Activated T-cell treated with anti-CD3 and anti-CD28 coated beads, Interleukin-2, amount 50 U/mL, for 72 hours (primary cell): ENCODE measurements at regions not wholly inside any gene's neighbourhood (a gene's known extent, or its start where the extent isn't known, plus 50 kb on each side); places are given as distances from the start of the nearest gene placed in this dataset.

ENCODE experiments used
- ATAC-seq, 2 donors: fragments of 150-1000 bp; cut with Tn5 transposase; replicated peaks in 1 of 2; 2 replicates each; pipeline ENCODE4 v1.10.0; 2021; ENCODE audit warnings: moderate library complexity in 2 of 2, mild to moderate bottlenecking in 1 of 2
- DNase-seq, 2 donors: peaks; one replicate each; pipeline ENCODE4 v3.0.0; 2021 to 2022; ENCODE audit warnings: mixed read lengths in 1 of 2
- H3K27ac Mint-ChIP-seq: one replicate; pipeline ENCODE4 v1.8.0; 2022; ENCODE audit warnings: mild to moderate bottlenecking, moderate library complexity, mixed read lengths
- H3K27me3 Mint-ChIP-seq: one replicate; pipeline ENCODE4 v1.8.0; 2022; ENCODE audit warnings: low read depth, mixed read lengths
- H3K36me3 Mint-ChIP-seq, 2 donors: one replicate each; pipeline ENCODE4 v1.8.0; 2022; ENCODE audit warnings: mixed read lengths in 2 of 2, mild to moderate bottlenecking in 1 of 2; ENCODE audit not compliant: insufficient read depth in 2 of 2
- H3K4me1 Mint-ChIP-seq: one replicate; pipeline ENCODE4 v1.8.0; 2022; ENCODE audit warnings: low read depth, mixed read lengths
- H3K4me3 Mint-ChIP-seq, 2 donors: one replicate each; pipeline ENCODE4 v1.8.0; 2022; ENCODE audit warnings: mild to moderate bottlenecking in 2 of 2, mixed read lengths in 2 of 2, moderate library complexity in 2 of 2
- H3K9me3 Mint-ChIP-seq, 2 donors: one replicate each; pipeline ENCODE4 v1.8.0; 2022; ENCODE audit warnings: mixed read lengths in 2 of 2

DNA sequence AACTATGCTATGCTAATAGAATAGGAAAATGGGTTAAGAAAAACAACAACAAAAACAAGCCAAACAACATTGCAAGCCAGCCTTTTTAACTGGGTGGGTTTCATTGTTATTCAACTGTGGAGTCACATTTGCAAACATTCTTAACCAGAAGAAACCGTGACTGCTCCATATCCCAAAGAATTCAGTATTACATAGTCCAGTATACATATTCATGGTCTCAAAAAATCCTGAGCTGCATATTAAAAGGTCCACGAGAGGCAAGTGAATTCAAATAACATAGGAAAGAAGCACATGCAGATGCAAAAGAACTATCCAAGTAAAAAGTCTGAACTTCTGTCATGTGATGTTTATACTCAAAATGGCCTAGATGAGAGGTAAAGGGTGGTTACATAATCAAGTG, 179.1 kb upstream of the ETAA1 start:
- DNase-seq (no peak), ATAC-seq (no peak)
- Mint-ChIP-seq H3K9me3 (peaks cover 1 to 5% of the 10 kb centered on the region in 2 donors), H3K4me3 (no peak overlapping the region), H3K27me3 (no peaks in the 10 kb centered on the region), H3K27ac (no peak overlapping the region), H3K4me1 (no peaks in the 10 kb centered on the region), H3K36me3 (no peaks in the 10 kb centered on the region)

DNA sequence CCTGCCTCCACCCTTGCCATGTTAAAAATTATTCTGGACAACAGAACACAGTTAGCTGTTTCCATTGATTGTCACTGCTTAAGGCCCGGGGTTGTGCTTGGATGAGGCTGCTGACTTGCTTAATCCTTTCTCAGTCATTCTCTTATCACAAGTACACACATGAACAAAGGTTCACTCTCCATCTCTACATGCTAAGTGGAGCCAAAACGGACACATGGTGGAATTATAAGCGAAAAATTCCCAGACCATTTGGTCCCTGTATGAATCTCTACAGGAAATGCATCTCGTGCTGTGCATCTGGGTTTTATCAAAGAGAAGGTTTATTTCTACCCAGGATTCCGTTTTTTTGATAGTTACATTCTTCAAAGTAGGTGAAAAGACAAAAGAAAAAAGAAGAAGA, 177.5 kb upstream of the ETAA1 start:
- Mint-ChIP-seq H3K36me3 (no peaks in the 10 kb centered on the region), H3K27me3 (no peaks in the 10 kb centered on the region), H3K4me3 (no peak overlapping the region), H3K4me1 (no peaks in the 10 kb centered on the region), H3K27ac (no peak overlapping the region), H3K9me3 (peaks cover 0 to 4% of the 10 kb centered on the region in 2 donors)
- ATAC-seq: no peak
- no peak for DNase-seq

DNA sequence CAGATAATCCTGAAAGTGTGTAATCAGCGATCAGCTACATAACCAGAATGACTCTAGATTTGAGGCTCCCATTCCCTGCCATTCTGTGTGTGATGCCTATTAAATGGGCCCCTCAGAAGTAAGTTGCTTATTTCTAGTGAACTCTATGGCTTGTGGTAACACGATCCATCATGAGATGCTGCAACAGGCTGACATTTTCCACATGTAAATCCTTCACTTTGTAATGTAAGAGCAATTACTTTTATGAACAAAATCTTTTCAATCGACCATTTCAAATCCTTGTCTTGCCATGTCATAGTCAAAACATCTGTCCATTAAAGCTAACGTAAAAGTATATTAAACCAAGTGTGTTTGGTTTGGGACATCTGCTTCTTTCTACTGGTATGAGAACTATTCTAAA, 175.9 kb upstream of the ETAA1 start:
- H3K4me1 Mint-ChIP-seq: no peaks in the 10 kb centered on the region
- H3K4me3 Mint-ChIP-seq: no peak overlapping the region
- DNase-seq (no peak), ATAC-seq (no peak)
- H3K36me3 Mint-ChIP-seq: no peaks in the 10 kb centered on the region
- H3K9me3 Mint-ChIP-seq: peaks cover 0 to 2% of the 10 kb centered on the region in 2 donors
- H3K27ac Mint-ChIP-seq: no peak overlapping the region
- H3K27me3 Mint-ChIP-seq: no peaks in the 10 kb centered on the region

DNA sequence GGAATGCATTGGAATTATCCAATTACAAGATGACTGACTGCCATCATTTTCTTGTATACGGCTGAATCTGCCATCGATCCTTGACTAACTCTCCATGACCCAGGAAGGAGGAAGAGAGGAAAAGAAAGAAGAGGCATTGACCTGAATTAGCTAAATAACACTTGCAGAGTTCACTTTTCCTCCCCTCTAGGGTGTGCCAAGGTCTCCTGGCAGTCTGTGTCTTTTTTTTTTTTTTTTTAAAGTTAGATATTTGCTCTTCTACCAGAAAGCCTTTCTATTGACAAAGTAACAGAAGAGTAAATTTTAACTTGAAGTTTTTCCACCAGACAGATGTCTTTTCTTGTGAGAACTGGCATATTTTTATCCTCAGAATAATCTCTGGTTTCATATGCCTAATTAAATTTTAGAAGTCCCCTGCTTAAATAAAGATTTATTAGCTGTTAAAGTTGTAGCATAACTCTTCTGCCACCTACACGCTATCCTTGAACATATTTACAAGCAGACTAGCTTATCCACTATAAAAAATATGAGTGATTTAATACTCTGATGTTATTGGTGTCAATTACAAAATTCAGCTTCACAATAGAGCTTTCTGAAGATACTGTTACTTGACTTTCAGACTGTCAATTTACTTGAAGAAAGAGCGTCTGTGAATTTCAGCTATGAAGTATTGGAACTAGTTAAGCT, 171.7 kb upstream of the ETAA1 start:
- Mint-ChIP-seq H3K27ac (no peak overlapping the region), H3K4me3 (no peak overlapping the region), H3K9me3 (no peaks in the 10 kb centered on the region), H3K27me3 (no peaks in the 10 kb centered on the region), H3K4me1 (no peaks in the 10 kb centered on the region), H3K36me3 (no peaks in the 10 kb centered on the region)
- DNase-seq: no peak
- ATAC-seq: no peak

DNA sequence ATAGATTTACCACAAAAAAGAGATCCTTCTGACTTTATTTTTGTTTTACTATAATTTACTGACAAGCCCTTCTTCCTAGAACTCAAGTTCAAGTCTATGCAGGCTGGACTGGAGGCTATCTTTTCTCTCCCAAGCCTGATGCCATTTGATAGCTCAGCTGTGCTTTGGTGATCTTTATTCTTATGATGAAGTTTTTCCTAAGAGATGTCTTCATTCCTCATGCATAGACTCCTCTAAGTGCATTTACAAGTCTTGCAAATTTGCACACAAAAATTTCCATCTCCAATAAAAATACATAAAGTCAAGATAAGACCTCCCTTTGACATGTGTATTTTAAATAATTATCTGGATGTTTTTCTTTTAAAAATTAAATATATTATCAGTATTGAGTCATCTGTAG, 167.4 kb upstream of the ETAA1 start:
- Mint-ChIP-seq H3K9me3 (no peaks in the 10 kb centered on the region), H3K4me3 (no peak overlapping the region), H3K36me3 (no peaks in the 10 kb centered on the region), H3K27ac (no peak overlapping the region), H3K27me3 (peaks cover under 1% of the 10 kb centered on the region), H3K4me1 (no peaks in the 10 kb centered on the region)
- ATAC-seq (no peak), DNase-seq (no peak)

DNA sequence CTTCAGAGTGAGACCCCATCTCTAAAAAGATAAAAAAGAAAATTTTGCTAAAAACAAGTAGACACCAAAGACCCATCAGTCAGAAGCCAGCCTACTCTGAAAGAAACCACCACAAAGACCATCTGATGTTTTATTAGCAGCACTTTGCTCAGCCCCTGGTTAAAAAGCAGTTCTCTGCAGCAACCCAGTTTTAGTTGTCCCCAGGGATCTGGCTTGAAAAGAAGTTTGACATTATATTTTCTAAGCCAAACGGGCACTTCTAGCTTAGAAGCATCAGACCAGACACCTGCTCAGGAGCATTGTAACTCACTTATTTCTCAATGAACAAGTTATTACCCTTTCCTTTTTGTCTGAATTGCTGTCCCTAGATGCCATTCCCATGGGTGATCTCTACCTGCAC, 164.2 kb upstream of the ETAA1 start:
- Mint-ChIP-seq H3K27me3 (peaks cover 15% of the 10 kb centered on the region), H3K36me3 (peaks cover 0 to 1% of the 10 kb centered on the region in 2 donors), H3K27ac (no peak overlapping the region), H3K4me1 (no peaks in the 10 kb centered on the region), H3K4me3 (no peak overlapping the region), H3K9me3 (peaks cover 0 to 4% of the 10 kb centered on the region in 2 donors)
- ATAC-seq (no peak), DNase-seq (no peak)

DNA sequence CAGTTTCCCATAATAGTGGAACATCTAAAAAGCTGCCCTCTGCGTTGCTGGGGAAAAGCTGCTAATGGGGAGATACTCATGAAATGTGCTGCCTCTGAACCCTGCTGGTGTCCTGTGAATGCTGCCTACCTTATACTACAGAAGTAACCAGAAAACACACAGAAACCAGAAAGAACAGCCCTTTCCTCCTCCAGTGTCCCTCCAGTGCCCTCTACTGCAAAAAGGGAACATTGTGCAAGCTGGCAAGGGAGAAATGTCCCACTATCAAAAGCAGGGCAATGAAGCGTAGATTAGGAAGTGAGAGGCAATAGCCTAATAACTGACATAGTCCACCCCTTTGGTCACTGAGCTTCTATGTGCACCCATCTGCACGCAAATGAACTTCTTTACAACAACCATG, 162.7 kb upstream of the ETAA1 start:
- Mint-ChIP-seq H3K27ac (no peak overlapping the region), H3K9me3 (peaks cover 0 to 4% of the 10 kb centered on the region in 2 donors), H3K36me3 (peaks cover 0 to 1% of the 10 kb centered on the region in 2 donors), H3K27me3 (peaks cover 15% of the 10 kb centered on the region), H3K4me3 (no peak overlapping the region), H3K4me1 (no peaks in the 10 kb centered on the region)
- DNase-seq: no peak
- no peak for ATAC-seq

DNA sequence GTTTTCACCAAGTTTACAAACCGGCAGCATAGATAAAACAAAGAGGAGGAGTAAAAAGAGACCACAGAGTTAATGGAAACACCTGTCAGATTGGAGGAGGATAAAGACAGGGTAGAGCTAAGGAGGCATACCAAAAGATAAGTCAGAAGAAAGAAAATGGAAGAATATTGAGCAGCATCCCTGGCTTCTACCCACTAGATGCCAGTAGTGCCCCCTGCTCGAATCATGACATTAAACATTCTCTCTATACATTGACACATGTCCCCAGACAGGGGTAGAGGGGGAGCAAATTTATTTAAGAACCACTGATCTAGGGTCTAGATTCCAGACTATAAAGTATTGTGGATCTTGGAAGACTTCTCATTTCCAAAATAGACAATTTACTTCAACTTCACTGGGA, 159.8 kb upstream of the ETAA1 start:
- no peak for DNase-seq
- H3K4me3 Mint-ChIP-seq: no peak overlapping the region
- no peak overlapping the region for H3K27ac Mint-ChIP-seq
- peaks cover 0 to 1% of the 10 kb centered on the region in 2 donors for H3K36me3 Mint-ChIP-seq
- peaks cover 0 to 4% of the 10 kb centered on the region in 2 donors for H3K9me3 Mint-ChIP-seq
- no peak for ATAC-seq
- no peaks in the 10 kb centered on the region for H3K4me1 Mint-ChIP-seq
- H3K27me3 Mint-ChIP-seq: peaks cover 15% of the 10 kb centered on the region

DNA sequence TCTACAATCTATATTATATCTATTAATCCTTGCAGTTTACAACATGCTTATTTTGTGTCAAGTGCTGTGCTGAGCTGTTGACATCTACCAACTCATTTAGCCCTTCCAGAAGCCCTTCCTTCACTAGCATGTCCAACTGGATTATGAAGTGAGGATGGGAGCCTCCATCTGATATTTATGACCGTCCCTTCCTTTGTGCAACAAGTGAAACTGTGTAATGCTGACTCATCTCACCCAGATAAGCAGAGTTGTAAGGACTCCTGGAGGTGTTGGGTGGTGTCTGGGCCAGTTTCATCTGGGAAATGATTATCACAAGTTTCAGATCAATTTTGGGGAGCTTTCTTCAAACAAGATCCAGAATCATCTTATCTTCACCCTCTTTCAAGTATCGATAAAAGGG, 156.6 kb upstream of the ETAA1 start:
- Mint-ChIP-seq H3K4me3 (no peak overlapping the region), H3K27me3 (peaks cover 14% of the 10 kb centered on the region), H3K9me3 (peaks cover 0 to 2% of the 10 kb centered on the region in 2 donors), H3K36me3 (peaks cover 0 to 1% of the 10 kb centered on the region in 2 donors), H3K27ac (no peak overlapping the region), H3K4me1 (no peaks in the 10 kb centered on the region)
- DNase-seq (no peak), ATAC-seq (no peak)

DNA sequence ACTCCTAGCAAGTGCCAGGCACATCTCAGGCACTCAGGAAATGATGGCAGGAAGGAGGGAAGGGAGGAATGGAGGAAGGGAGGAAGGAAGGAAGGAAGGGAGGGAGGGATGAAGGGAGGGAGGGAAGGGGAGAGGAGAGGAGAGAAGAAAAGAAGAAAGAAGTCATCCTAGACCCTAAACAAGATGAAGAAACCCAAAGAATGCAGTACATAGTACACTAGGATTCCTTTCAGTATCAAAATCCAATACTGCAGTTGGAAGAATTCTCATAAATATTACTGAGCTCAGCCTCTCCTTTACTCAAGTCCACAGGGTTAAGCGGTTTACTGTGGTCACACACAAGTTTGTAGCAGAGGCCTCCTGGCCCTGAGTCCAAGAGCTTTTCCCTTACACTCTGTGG, 155.7 kb upstream of the ETAA1 start:
- H3K4me1 Mint-ChIP-seq: no peaks in the 10 kb centered on the region
- no peak overlapping the region for H3K4me3 Mint-ChIP-seq
- no peak for ATAC-seq
- peaks cover 0 to 1% of the 10 kb centered on the region in 2 donors for H3K36me3 Mint-ChIP-seq
- peaks cover 2% of the 10 kb centered on the region in 2 donors for H3K9me3 Mint-ChIP-seq
- H3K27ac Mint-ChIP-seq: no peak overlapping the region
- peaks cover 21% of the 10 kb centered on the region for H3K27me3 Mint-ChIP-seq
- DNase-seq: no peak

DNA sequence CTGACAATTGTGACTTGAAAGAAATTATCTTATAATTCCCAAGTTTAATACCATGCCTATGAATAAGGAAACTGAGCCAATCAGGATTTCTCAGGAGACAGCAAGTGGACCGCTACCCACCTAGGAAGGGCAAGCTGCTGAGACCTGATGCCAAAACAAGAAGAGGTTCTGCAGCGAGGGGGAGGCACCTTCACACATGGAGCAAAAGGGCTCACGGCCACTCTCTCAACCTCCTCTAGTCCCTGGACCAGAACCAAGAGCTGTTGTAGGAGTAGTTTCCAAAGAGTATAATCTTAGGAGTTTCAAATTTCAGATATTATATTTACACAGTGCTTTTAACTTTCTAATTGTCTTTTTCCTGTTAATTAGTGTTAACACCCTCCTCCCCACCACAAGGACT, 154.7 kb upstream of the ETAA1 start:
- ATAC-seq: no peak
- Mint-ChIP-seq H3K27ac (no peak overlapping the region), H3K27me3 (peaks cover 15% of the 10 kb centered on the region), H3K4me1 (no peaks in the 10 kb centered on the region), H3K4me3 (no peak overlapping the region), H3K36me3 (peaks cover 0 to 1% of the 10 kb centered on the region in 2 donors), H3K9me3 (peaks cover 2% of the 10 kb centered on the region in 2 donors)
- no peak for DNase-seq

DNA sequence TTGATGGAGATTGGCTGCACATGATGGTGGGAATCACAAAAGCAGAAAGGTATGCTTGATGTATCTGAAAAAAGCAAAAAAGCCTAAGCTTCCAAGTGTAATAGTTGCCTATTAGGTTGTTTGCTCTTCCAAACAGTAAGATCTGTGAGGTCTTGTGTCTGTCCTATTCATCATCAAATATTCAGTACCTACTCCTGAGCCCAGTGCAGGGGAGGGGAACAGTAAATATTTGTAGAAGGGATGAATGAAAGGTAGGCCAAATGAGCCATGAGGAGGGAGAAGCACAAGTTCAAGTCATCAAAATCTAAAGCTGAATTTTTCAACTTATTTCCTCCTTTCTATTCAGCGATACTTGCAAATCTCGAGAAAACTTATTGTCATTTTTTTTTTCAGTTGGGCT, 153.2 kb upstream of the ETAA1 start:
- ATAC-seq (no peak), DNase-seq (no peak)
- Mint-ChIP-seq H3K36me3 (no peaks in the 10 kb centered on the region), H3K27me3 (peaks cover 13% of the 10 kb centered on the region), H3K27ac (no peak overlapping the region), H3K4me1 (no peaks in the 10 kb centered on the region), H3K9me3 (peaks cover 0 to 2% of the 10 kb centered on the region in 2 donors), H3K4me3 (no peak overlapping the region)

DNA sequence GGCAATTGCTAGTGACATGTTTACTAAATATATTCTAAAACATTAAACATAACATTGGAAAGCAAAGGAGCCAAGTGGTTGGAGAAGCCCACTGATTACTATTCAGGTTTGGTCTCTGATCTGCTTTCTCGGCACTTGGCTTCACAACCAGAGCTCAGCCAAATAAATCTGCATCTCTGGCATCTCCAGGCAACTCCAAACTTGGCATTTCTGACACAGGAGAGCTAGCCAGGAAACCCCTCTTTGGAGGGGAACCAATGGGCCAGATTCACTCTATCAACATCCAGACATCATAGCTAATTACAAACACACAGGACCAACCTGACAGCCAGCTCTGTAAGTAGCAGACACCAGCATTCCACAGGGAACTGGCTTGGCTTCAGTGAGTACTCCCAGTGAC, 150.3 kb upstream of the ETAA1 start:
- no peaks in the 10 kb centered on the region for H3K4me1 Mint-ChIP-seq
- no peaks in the 10 kb centered on the region for H3K36me3 Mint-ChIP-seq
- no peak overlapping the region for H3K4me3 Mint-ChIP-seq
- no peak overlapping the region for H3K27ac Mint-ChIP-seq
- H3K9me3 Mint-ChIP-seq: peaks cover 0 to 2% of the 10 kb centered on the region in 2 donors
- no peak for ATAC-seq
- no peak for DNase-seq
- peaks cover 21% of the 10 kb centered on the region for H3K27me3 Mint-ChIP-seq

DNA sequence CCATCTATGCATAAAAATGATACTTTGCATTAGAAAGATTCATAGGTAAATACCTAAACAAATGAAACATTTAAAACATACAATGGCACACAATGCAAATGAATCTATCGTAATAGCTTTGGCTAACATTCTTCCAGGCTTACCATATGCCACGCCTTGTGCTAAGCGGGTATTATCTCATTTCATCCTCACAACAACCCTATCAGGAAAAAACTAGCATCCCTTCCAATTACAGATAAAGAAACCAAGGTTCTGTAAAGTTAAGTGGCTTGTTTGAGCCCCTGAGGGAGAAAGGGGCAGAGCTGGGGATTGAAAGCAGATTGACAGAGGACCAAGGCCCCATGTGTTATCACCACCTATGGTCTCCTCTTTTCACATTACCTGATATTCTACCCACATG, 145.4 kb upstream of the ETAA1 start:
- Mint-ChIP-seq H3K4me1 (no peaks in the 10 kb centered on the region), H3K9me3 (peaks cover 0 to 4% of the 10 kb centered on the region in 2 donors), H3K4me3 (no peak overlapping the region), H3K36me3 (peaks cover 0 to 1% of the 10 kb centered on the region in 2 donors), H3K27me3 (peaks cover 8% of the 10 kb centered on the region), H3K27ac (no peak overlapping the region)
- ATAC-seq: no peak
- no peak for DNase-seq
